GM23338 (cell line): ENCODE measurements at regions not wholly inside any gene's neighbourhood (a gene's known extent, or its start where the extent isn't known, plus 50 kb on each side); places are given as distances from the start of the nearest gene placed in this dataset.

ENCODE experiments used
- ATAC-seq: fragments of 200-7000 bp; cut with Tn5 transposase; 3 replicates; pipeline ENCODE4 v1.9.1; 2020
- DNase-seq: peaks from one replicate; pipeline ENCODE4 v3.0.0-alpha.2; 2015; ENCODE audit warnings: low spot score
- H2AFZ ChIP-seq: fragments of 200-600 bp; sonication (generic); 2 replicates; pipeline ENCODE4 v1.8.0; 2016; ENCODE audit warnings: antibody characterized with exemption, mild to moderate bottlenecking, moderate library complexity
- H3F3A ChIP-seq: fragments of 200-600 bp; sonication (generic); replicated peaks from 2 replicates; pipeline ENCODE4 v1.8.0; 2017; ENCODE audit warnings: antibody characterized with exemption, mixed run types, low read depth
- H3K27ac ChIP-seq: fragments of 200-600 bp; sonication (generic); 2 replicates; pipeline ENCODE4 v1.6.1; 2016; ENCODE audit warnings: low read depth
- H3K27me3 ChIP-seq: fragments of 200-600 bp; sonication (generic); 2 replicates; pipeline ENCODE4 v1.8.0; 2016; ENCODE audit warnings: mild to moderate bottlenecking, mixed run types, moderate library complexity; ENCODE audit not compliant: insufficient read depth
- H3K36me3 ChIP-seq: fragments of 200-600 bp; sonication (generic); 2 replicates; pipeline ENCODE4 v1.8.0; 2016; ENCODE audit warnings: mild to moderate bottlenecking; ENCODE audit not compliant: insufficient read depth
- H3K4me1 ChIP-seq: fragments of 200-600 bp; sonication (generic); 2 replicates; pipeline ENCODE4 v1.8.0; 2016; ENCODE audit warnings: mild to moderate bottlenecking, moderate library complexity; ENCODE audit not compliant: insufficient read depth
- H3K4me2 ChIP-seq: fragments of 200-600 bp; sonication (generic); 2 replicates; pipeline ENCODE4 v1.7.1; 2017; ENCODE audit warnings: mixed run types
- H3K4me3 ChIP-seq: fragments of 200-600 bp; sonication (generic); 2 replicates; pipeline ENCODE4 v1.6.1; 2016; ENCODE audit warnings: mixed run types
- H3K79me2 ChIP-seq: fragments of 200-600 bp; sonication (generic); replicated peaks from 2 replicates; pipeline ENCODE4 v1.8.0; 2017; ENCODE audit warnings: mild to moderate bottlenecking; ENCODE audit not compliant: insufficient read depth
- H3K9me2 ChIP-seq: fragments of 200-600 bp; sonication (generic); 2 replicates; pipeline ENCODE4 v1.8.0; 2017; ENCODE audit not compliant: insufficient read depth
- H4K20me1 ChIP-seq: fragments of 200-600 bp; sonication (generic); replicated peaks from 2 replicates; pipeline ENCODE4 v1.8.0; 2017; ENCODE audit warnings: mild to moderate bottlenecking; ENCODE audit not compliant: insufficient read depth
- H3K27ac Mint-ChIP-seq: 2 replicates; pipeline ENCODE4 v1.8.0; 2020; ENCODE audit warnings: inconsistent platforms, mild to moderate bottlenecking, moderate library complexity, mixed read lengths
- H3K27me3 Mint-ChIP-seq: 3 replicates; pipeline ENCODE4 v1.8.0; 2022; ENCODE audit warnings: low read depth, mild to moderate bottlenecking, moderate library complexity, mixed read lengths, inconsistent platforms; ENCODE audit not compliant: insufficient read depth, poor library complexity
- H3K36me3 Mint-ChIP-seq: 3 replicates; pipeline ENCODE4 v1.8.0; 2021; ENCODE audit warnings: low read depth, mild to moderate bottlenecking, inconsistent platforms, moderate library complexity, mixed read lengths
- H3K4me1 Mint-ChIP-seq: 3 replicates; pipeline ENCODE4 v1.8.0; 2020; ENCODE audit warnings: mild to moderate bottlenecking, inconsistent platforms, mixed read lengths
- H3K4me3 Mint-ChIP-seq: 3 replicates; pipeline ENCODE4 v1.8.0; 2021; ENCODE audit warnings: moderate library complexity, mild to moderate bottlenecking, inconsistent platforms, mixed read lengths
- H3K9me3 Mint-ChIP-seq: 3 replicates; pipeline ENCODE4 v1.8.0; 2020; ENCODE audit warnings: moderate library complexity, mild to moderate bottlenecking, inconsistent platforms, mixed read lengths
- CREB1 ChIP-seq: fragments of 250-450 bp; sonication (Bioruptor Pico); IDR thresholded peaks from 2 replicates; pipeline ENCODE4 v1.5.0; 2020; ENCODE audit warnings: low read depth, mild to moderate bottlenecking, moderate library complexity
- NANOG ChIP-seq: IDR thresholded peaks from 2 replicates; pipeline ENCODE4 v1.6.1; 2016; ENCODE audit warnings: antibody characterized with exemption, borderline replicate concordance
- POLR2AphosphoS5 ChIP-seq: IDR thresholded peaks from 2 replicates; pipeline ENCODE4 v1.6.1; 2016; ENCODE audit warnings: antibody characterized with exemption, low read depth
- STAT1 ChIP-seq: IDR thresholded peaks from one replicate; pipeline ENCODE4 v1.6.1; 2016; ENCODE audit warnings: antibody characterized with exemption; ENCODE audit not compliant: unreplicated experiment
- ZNF114 ChIP-seq: fragments of 250-450 bp; sonication (Bioruptor Pico); IDR thresholded peaks from 2 replicates; pipeline ENCODE4 v1.5.0; 2020; ENCODE audit warnings: mild to moderate bottlenecking, moderate library complexity
- ZNF331 ChIP-seq: fragments of 250-450 bp; sonication (Bioruptor Pico); IDR thresholded peaks from 2 replicates; pipeline ENCODE4 v1.5.0; 2020; ENCODE audit warnings: low read depth, mild to moderate bottlenecking, moderate library complexity
- TF ChIP-seq, protein P1 (sequence below), 2 experiments: fragments of 200-600 bp in 1 of 2; sonication (generic) in 1 of 2; conservative IDR thresholded peaks; 2 replicates each; pipeline versions ENCODE4 v1.5.1 to v1.6.1; 2016 to 2017; ENCODE audit warnings: antibody characterized with exemption in 2 of 2, low read depth in 2 of 2, mild to moderate bottlenecking in 2 of 2, moderate library complexity in 1 of 2
- TF ChIP-seq, protein P2 (sequence below): IDR thresholded peaks from one replicate; pipeline ENCODE4 v1.6.1; 2018; ENCODE audit warnings: antibody characterized with exemption; ENCODE audit not compliant: unreplicated experiment

DNA sequence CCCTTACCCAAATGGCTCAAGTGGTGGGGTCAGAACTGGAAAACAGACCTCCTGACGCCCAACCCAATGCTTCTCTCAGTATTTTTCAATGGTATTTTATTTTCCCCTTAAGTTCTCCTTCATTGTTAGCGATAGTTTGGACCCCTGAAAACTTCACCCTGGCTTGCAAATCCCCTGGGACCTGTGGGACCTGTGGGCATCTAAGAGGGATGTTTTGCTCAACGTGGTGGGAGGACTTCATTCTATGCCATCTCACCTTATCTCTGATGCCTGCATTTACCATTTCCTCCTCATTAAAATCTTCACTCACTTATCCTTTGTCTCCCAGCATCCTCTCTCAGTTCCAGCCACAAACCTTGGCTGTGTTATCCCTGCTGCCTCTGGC, 59.4 kb upstream of the GZMB start:
- H3K36me3 ChIP-seq: no peaks in the 10 kb centered on the region
- H3K9me2 ChIP-seq: no peaks in the 10 kb centered on the region
- no peaks in the 10 kb centered on the region for H3K79me2 ChIP-seq
- TF ChIP-seq POLR2AphosphoS5 (no peak), NANOG (no peak), STAT1 (no peak)
- TF ChIP-seq, protein P1, sequence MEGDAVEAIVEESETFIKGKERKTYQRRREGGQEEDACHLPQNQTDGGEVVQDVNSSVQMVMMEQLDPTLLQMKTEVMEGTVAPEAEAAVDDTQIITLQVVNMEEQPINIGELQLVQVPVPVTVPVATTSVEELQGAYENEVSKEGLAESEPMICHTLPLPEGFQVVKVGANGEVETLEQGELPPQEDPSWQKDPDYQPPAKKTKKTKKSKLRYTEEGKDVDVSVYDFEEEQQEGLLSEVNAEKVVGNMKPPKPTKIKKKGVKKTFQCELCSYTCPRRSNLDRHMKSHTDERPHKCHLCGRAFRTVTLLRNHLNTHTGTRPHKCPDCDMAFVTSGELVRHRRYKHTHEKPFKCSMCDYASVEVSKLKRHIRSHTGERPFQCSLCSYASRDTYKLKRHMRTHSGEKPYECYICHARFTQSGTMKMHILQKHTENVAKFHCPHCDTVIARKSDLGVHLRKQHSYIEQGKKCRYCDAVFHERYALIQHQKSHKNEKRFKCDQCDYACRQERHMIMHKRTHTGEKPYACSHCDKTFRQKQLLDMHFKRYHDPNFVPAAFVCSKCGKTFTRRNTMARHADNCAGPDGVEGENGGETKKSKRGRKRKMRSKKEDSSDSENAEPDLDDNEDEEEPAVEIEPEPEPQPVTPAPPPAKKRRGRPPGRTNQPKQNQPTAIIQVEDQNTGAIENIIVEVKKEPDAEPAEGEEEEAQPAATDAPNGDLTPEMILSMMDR (conservative IDR thresholded peaks at IDR 0.05; ENCODE audit: low read depth in 2 of 2): no peak
- H3K4me1 ChIP-seq: no peaks in the 10 kb centered on the region; the same call in none of the 2 replicates
- H3K9me3 Mint-ChIP-seq: no peaks in the 10 kb centered on the region
- H3K27ac Mint-ChIP-seq: no peak overlapping the region
- no peak overlapping the region for H3K4me3 ChIP-seq
- peak overlapping the region; percentile 66; the same call in 1 of the 2 replicates for H2AFZ ChIP-seq
- H3K4me1 Mint-ChIP-seq: peaks cover 24% of the 10 kb centered on the region
- no peaks in the 10 kb centered on the region for H3K36me3 Mint-ChIP-seq
- DNase-seq (no peak), ATAC-seq (no peak)
- H3K4me2 ChIP-seq: no peak overlapping the region
- no peaks in the 10 kb centered on the region for H4K20me1 ChIP-seq
- no peaks in the 10 kb centered on the region for H3K27me3 ChIP-seq
- H3F3A ChIP-seq: no peaks in the 10 kb centered on the region
- H3K27me3 Mint-ChIP-seq: peaks cover 3% of the 10 kb centered on the region
- H3K27ac ChIP-seq: no peak overlapping the region
- H3K4me3 Mint-ChIP-seq: no peak overlapping the region

DNA sequence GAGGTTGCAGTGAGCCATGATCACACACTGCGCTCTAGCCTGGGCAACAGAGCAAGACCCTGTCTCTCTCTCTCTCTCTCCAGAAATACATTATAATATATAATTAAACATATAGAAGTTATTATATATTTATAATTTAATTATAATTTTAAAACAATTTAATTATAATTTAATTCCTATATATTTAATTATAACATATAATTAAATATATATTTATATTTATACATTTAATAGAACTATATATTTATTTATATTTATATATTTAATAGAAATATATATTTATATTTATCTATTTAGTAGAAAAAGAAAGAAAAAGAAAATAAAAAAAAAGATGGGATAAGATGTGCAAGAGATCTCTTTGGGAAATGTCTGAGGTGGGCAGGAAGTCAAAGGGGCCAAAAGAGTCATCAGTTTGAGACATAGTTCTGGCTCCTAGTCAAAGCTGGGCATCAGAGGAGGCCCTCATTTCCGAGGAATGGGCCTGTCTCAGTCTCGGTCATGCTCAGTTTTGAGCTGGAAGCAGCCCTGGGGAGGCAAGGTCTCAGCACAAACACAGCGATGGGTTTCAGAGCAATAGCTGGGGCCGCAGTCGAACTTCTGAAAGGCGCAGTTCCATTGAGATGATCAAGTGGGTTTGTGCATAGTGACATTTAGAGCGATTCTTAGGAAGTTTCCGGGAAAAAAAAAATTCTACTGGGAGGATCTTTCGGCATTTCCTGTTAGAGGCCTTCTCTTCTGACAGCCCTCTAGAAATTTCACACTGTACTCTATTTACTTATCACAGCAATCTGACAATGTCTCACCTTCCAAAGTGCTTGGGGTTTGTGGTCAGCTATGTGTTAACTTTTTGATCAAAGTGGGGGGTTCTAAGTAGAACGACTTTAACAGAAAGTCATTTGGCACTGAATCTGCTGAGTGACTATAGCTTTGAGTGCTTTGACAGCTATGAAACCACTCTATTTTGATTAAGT, 58.7 kb upstream of the GZMB start:
- Histone ChIP-seq H3K4me1 (no peaks in the 10 kb centered on the region; the same call in none of the 2 replicates), H3K4me3 (no peak overlapping the region), H4K20me1 (no peaks in the 10 kb centered on the region), H3K9me2 (no peaks in the 10 kb centered on the region), H2AFZ (peak overlapping the region; percentile 66; the same call in 1 of the 2 replicates), H3F3A (no peaks in the 10 kb centered on the region), H3K4me2 (no peak overlapping the region), H3K79me2 (no peaks in the 10 kb centered on the region), H3K36me3 (no peaks in the 10 kb centered on the region), H3K27ac (no peak overlapping the region), H3K27me3 (no peaks in the 10 kb centered on the region)
- DNase-seq (no peak), ATAC-seq (no peak)
- peaks cover 24% of the 10 kb centered on the region for H3K4me1 Mint-ChIP-seq
- H3K4me3 Mint-ChIP-seq: no peak overlapping the region
- no peak overlapping the region for H3K27ac Mint-ChIP-seq
- no peaks in the 10 kb centered on the region for H3K9me3 Mint-ChIP-seq
- peaks cover 5% of the 10 kb centered on the region for H3K27me3 Mint-ChIP-seq
- no peaks in the 10 kb centered on the region for H3K36me3 Mint-ChIP-seq
- TF ChIP-seq ZNF114 (CRISPR knock-in tag) (no peak), ZNF331 (no peak), CREB1 (CRISPR knock-in tag) (no peak)
- TF ChIP-seq, protein P1 (conservative IDR thresholded peaks at IDR 0.05; ENCODE audit: low read depth in 2 of 2): no peak
- TF ChIP-seq, protein P2, sequence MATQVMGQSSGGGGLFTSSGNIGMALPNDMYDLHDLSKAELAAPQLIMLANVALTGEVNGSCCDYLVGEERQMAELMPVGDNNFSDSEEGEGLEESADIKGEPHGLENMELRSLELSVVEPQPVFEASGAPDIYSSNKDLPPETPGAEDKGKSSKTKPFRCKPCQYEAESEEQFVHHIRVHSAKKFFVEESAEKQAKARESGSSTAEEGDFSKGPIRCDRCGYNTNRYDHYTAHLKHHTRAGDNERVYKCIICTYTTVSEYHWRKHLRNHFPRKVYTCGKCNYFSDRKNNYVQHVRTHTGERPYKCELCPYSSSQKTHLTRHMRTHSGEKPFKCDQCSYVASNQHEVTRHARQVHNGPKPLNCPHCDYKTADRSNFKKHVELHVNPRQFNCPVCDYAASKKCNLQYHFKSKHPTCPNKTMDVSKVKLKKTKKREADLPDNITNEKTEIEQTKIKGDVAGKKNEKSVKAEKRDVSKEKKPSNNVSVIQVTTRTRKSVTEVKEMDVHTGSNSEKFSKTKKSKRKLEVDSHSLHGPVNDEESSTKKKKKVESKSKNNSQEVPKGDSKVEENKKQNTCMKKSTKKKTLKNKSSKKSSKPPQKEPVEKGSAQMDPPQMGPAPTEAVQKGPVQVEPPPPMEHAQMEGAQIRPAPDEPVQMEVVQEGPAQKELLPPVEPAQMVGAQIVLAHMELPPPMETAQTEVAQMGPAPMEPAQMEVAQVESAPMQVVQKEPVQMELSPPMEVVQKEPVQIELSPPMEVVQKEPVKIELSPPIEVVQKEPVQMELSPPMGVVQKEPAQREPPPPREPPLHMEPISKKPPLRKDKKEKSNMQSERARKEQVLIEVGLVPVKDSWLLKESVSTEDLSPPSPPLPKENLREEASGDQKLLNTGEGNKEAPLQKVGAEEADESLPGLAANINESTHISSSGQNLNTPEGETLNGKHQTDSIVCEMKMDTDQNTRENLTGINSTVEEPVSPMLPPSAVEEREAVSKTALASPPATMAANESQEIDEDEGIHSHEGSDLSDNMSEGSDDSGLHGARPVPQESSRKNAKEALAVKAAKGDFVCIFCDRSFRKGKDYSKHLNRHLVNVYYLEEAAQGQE: no peak
